ENCODE measurements at regions not wholly inside any gene's neighbourhood (a gene's known extent, or its start where the extent isn't known, plus 50 kb on each side); places are given as distances from the start of the nearest gene placed in this dataset.

- no peak for TF ChIP-seq CTCF (IDR thresholded peaks at IDR 0.05; ENCODE audit: extremely low read depth in 1 of 2, insufficient read depth in 1 of 2, low read depth in 1 of 2, low read length in 2 of 2)
- no peak for TF ChIP-seq MYC (IDR thresholded peaks at IDR 0.05; ENCODE audit: low read depth, low read length)
- TF ChIP-seq MAX (IDR thresholded peaks at IDR 0.05; ENCODE audit: insufficient read depth, insufficient read length) = no peak
- TF ChIP-seq POLR2AphosphoS5 (IDR thresholded peaks at IDR 0.05; ENCODE audit: insufficient read depth, low read depth, low read length) = no peak
- no peak for TF ChIP-seq EZH2 (IDR thresholded peaks at IDR 0.05; ENCODE audit: borderline replicate concordance, low read depth, low read length, severe bottlenecking)
- no peak for TF ChIP-seq POLR2A (IDR thresholded peaks at IDR 0.05; ENCODE audit: low read depth, low read length)
- TF ChIP-seq FOS (IDR thresholded peaks at IDR 0.05; ENCODE audit: borderline replicate concordance, insufficient read depth, low read length) = no peak
- no peak for TF ChIP-seq GATA2 (IDR thresholded peaks at IDR 0.05; ENCODE audit: insufficient read depth, insufficient read length, low read depth, low read length)
Measured at GRCh38 chr16:10309271-10309932, 76.5 kb upstream of the ATF7IP2 start.
